SK-N-SH treated with all-trans-retinoic acid at 6 μM for 48 hours (cell line): ENCODE measurements at regions not wholly inside any gene's neighbourhood (a gene's known extent, or its start where the extent isn't known, plus 50 kb on each side); places are given as distances from the start of the nearest gene placed in this dataset.

Source experiments
- ATAC-seq: fragments of 200-7000 bp; cut with Tn5 transposase; 3 replicates; pipeline ENCODE4 v1.9.1; 2020; ENCODE audit warnings: mild to moderate bottlenecking, moderate library complexity
- ISL1 ChIP-seq: fragments of 250-450 bp; sonication (Bioruptor Pico); IDR thresholded peaks from 2 replicates; pipeline ENCODE4 v2.1.2; 2022; ENCODE audit warnings: mild to moderate bottlenecking, moderate library complexity
- TF ChIP-seq, protein P1 (sequence below): fragments of 250-450 bp; sonication (Bioruptor Pico); IDR thresholded peaks from 2 replicates; pipeline ENCODE4 v1.5.1; 2021; ENCODE audit warnings: mild to moderate bottlenecking, moderate library complexity
- TF ChIP-seq, protein P2 (sequence below): fragments of 250-450 bp; sonication (Bioruptor Pico); IDR thresholded peaks from 2 replicates; pipeline ENCODE4 v1.8.0; 2020; ENCODE audit warnings: mild to moderate bottlenecking, moderate library complexity, borderline replicate concordance

DNA sequence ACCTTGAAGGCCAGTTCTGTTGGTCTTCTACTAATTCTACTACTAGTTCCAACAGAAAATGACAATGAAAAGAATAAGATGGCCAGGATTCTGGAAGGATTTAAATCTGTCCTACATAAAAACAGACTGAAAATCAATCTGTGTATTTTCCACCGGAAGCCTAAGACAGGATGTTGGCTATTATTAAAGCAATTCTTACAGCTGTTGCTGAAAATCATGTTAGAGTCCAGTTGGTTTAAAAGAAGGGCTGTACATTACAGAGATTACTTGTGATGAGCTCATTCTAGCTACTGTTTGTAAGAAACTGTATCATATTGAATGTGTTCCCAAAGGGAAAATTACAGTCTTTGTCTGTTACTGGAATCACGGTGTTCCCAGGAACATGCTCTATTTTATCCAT is 54.8 kb upstream of the MAGEB16 start:
- TF ChIP-seq, protein P1, sequence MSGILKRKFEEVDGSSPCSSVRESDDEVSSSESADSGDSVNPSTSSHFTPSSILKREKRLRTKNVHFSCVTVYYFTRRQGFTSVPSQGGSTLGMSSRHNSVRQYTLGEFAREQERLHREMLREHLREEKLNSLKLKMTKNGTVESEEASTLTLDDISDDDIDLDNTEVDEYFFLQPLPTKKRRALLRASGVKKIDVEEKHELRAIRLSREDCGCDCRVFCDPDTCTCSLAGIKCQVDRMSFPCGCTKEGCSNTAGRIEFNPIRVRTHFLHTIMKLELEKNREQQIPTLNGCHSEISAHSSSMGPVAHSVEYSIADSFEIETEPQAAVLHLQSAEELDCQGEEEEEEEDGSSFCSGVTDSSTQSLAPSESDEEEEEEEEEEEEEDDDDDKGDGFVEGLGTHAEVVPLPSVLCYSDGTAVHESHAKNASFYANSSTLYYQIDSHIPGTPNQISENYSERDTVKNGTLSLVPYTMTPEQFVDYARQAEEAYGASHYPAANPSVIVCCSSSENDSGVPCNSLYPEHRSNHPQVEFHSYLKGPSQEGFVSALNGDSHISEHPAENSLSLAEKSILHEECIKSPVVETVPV (CRISPR knock-in tag): no peak
- no peak for TF ChIP-seq ISL1 (CRISPR knock-in tag)
- TF ChIP-seq, protein P2, sequence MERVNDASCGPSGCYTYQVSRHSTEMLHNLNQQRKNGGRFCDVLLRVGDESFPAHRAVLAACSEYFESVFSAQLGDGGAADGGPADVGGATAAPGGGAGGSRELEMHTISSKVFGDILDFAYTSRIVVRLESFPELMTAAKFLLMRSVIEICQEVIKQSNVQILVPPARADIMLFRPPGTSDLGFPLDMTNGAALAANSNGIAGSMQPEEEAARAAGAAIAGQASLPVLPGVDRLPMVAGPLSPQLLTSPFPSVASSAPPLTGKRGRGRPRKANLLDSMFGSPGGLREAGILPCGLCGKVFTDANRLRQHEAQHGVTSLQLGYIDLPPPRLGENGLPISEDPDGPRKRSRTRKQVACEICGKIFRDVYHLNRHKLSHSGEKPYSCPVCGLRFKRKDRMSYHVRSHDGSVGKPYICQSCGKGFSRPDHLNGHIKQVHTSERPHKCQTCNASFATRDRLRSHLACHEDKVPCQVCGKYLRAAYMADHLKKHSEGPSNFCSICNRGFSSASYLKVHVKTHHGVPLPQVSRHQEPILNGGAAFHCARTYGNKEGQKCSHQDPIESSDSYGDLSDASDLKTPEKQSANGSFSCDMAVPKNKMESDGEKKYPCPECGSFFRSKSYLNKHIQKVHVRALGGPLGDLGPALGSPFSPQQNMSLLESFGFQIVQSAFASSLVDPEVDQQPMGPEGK (CRISPR knock-in tag): no peak
- TF ChIP-seq, all 23 proteins: peak for 0
- no peak for ATAC-seq
